ENCODE measurements at regions not wholly inside any gene's neighbourhood (a gene's known extent, or its start where the extent isn't known, plus 50 kb on each side); places are given as distances from the start of the nearest gene placed in this dataset.

GRCh38 chr4:101475246-101475645, 127.9 kb upstream of the PPP3CA start:
- TF ChIP-seq POLR2A (IDR thresholded peaks at IDR 0.05; ENCODE audit: low read length): no peak
- no peak for TF ChIP-seq GATA1 (IDR thresholded peaks at IDR 0.05; ENCODE audit: low read depth, low read length)
